NT2/D1 (cell line): ENCODE measurements at regions not wholly inside any gene's neighbourhood (a gene's known extent, or its start where the extent isn't known, plus 50 kb on each side); places are given as distances from the start of the nearest gene placed in this dataset.

Experiments used
- SUZ12 ChIP-seq: IDR thresholded peaks from 2 replicates; pipeline ENCODE4 v1.6.1; 2011; ENCODE audit not compliant: insufficient read length, insufficient read depth; ENCODE audit errors: extremely low read depth
- ZNF274 ChIP-seq: IDR thresholded peaks from 2 replicates; pipeline ENCODE4 v1.6.1; 2011; ENCODE audit warnings: mild to moderate bottlenecking, low read depth, low read length

GRCh38 chr21:43269440-43269839 is 100.6 kb downstream of the CRYAA start:
- TF ChIP-seq SUZ12 (no peak), ZNF274 (no peak)
